AML-193 (cell line): ENCODE measurements at regions not wholly inside any gene's neighbourhood (a gene's known extent, or its start where the extent isn't known, plus 50 kb on each side); places are given as distances from the start of the nearest gene placed in this dataset.
"Not testable (repeated sequence)": the region's sequence is repeated elsewhere in the genome, so short reads cannot be mapped to it uniquely, and the experiment has no call there.

Experiments used
- DNase-seq, 2 experiments: peaks; one replicate each; lab custom pipeline; 2025; lab: John Stamatoyannopoulos, UW

DNA sequence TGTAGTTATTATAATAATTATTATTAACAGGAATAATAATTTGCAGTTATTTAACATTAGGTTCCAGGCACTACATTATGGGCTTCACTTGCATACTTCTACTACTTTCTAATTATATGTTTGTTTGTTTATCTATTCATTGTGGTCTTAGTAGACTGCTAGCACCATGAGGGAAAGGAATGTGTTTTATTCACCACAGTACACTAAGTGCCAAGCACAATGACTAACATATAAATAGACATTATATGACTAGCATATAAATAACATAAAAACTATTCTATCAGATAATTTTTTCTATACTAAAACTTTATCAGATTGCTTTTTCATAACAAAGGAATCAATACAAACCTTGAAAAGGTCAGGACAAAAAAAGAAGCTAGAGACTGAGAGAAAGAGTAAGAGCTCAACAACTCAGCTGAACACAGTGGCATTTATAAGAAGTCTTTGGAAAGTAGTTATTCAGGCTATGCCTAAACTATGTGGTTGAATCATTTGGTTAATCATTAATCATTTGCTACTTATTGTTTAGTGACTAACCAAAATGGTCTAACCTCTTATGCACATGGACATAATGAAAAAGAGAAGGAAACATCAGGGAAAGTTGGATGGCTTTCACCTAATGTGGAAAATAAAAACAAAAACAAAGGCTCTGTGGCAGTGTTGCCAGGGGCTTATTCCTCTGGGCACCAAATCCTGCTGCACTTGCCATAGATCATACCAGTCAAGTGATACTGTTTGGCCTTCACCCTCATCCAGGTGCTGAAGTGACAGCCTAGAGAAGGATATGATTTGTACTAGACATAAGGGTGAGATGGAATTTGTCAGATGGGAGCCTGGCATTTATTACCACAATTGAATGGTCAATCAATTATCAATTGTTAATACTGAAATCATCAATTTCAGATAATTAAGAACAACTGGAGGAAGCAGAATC lies 174.9 kb downstream of the ETAA1 start:
- DNase-seq, result no peak

DNA sequence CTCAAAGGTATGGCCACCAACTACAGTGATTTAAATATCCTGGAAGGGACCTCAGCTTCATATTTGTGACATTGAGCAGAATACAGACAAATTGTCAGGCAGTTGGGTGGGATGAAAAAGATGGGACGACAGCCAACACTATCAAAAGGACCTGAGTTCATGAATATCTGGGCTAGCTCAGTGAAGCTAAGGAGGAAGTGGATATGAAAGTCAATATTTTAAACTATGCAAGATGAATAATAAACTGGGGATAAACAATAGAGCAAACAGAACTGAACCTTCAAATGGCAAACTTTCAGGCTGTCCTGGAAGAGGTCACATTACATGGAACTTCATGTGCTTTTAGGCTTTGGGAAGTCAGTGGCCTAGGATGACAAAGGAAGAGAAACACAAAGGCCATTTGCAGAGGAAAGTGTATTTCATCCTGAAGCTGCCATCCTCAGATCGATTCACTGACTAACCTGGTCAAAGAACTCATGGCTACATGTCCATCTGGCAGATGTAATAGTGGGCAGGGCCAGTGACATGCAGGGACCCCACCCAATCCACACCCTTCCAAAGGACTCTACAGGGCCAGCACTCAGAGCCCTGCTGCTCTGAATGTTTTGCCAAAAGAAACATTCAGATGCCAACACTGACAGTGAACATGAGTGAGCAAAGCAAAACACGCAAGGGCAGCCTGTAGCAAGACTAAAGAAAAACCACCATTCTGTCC lies 175.7 kb downstream of the ETAA1 start:
- DNase-seq, result no peak

DNA sequence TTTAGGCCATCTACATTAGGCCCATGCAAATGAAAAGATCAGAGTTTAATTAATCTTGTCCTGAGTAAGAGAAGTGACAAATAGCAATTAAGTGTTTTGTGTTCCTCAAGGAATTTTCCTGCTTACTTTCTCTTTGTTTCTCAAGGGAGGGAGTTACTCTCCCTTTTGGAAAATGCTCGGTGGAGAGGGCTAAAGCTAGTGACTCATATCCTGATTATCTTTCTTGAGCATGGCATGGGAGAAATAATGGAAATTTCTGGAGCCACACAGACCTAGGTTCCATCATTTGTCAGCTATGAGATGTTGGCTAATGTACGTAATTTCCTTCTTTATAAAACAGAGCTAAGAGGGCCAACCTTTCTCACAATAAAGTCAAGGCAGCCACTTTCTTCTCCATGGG lies 177.1 kb downstream of the ETAA1 start:
- no peak for DNase-seq

DNA sequence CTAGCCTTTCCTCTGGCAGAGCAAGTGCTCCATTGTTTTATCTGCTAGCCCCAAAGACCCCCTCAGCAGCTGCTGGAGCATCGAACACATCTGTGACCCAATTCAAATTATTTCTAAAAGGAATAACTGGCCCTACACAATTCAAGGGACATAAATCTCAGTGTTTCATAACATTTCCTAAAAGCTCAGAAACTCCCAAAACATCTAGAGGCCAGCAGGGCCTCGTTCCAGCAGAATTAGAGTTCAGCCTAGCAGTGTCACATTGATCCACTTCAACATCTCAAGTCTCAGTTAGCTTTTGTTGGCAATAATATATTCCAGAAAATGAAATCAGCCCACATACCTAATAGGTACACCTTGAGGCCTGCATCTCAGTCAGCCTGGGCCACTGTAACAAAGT lies 179.1 kb downstream of the ETAA1 start:
- DNase-seq, result no peak

GRCh38 chr2:67576991-67577390 lies 179.9 kb downstream of the ETAA1 start:
- DNase-seq, result no peak

DNA sequence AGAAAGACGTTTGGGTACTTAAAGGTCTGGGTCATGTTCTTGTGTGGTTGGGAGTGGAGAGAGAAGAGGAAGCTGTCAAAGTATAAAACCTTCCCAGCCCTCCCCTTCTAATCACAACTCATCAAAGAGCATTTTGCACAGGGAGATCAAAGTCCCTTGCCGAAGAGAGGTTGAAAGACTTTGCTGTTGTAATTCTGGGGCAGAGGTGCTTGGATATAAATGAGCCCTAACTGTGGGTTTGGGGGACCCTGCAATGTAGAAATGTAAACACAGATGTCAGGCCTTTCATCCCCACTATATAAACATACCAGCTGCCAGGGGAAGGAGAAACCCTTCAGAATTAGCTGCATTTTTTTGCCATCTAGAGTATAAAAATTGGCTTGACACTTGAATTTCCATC lies 182.1 kb downstream of the ETAA1 start:
- no peak for DNase-seq

DNA sequence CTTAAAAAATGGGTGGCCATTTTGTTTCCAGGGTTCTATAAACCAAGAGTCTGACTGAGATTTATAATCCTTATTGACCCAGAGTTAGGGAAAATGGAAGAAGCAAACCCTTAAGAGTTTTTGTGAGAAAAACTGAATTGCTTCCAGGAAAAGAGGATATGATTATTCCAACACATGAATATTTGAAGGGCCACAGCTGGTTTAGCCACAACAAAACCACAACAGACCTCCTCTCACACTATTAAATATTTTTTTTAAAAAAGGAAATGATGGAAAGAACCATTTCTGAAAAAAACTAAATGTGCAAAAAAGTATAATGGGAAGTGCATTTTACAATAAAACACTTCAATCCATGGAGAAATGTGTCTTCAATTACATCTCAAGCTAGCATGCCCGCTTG lies 182.7 kb downstream of the ETAA1 start:
- no peak for DNase-seq

GRCh38 chr2:67581751-67582150 lies 184.6 kb downstream of the ETAA1 start:
- peak; percentile 1 to 4 for DNase-seq

DNA sequence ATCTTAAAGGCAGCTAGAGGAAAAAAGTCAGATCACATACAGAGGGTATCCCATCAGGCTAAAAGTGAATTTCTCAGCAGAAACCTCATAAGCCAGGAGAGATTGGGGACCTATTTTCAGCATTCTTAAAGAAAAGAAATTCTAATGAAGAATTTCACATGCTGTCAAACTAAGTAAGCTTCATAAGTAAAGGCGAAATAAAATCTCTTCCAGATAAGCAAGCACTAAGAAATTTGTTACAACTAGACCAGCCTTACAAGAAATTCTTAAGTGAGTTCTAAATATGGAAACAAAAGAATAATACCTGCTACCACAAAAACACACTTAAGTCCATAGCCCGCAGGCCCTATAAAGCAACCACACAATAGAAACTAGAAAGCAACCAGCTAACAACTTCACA lies 186.1 kb downstream of the ETAA1 start:
- no peak for DNase-seq

DNA sequence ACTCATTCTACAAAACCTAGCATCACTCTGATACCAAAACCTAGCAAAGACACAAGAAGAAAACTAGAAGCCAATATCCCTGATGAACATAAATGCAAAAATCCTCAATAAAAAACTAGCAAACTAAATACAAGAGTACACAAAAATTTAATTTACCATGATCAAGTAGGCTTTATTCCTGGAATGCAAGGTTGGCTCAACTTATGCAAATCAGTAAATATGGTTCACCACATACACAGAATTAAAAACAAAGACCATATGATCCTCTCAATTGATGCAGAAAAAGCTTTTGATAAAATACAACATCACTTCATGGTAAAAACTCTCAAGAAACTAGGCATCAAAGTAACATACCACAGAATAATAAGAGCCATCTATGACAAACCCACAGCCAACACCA lies 188.3 kb downstream of the ETAA1 start:
- DNase-seq, result no peak

DNA sequence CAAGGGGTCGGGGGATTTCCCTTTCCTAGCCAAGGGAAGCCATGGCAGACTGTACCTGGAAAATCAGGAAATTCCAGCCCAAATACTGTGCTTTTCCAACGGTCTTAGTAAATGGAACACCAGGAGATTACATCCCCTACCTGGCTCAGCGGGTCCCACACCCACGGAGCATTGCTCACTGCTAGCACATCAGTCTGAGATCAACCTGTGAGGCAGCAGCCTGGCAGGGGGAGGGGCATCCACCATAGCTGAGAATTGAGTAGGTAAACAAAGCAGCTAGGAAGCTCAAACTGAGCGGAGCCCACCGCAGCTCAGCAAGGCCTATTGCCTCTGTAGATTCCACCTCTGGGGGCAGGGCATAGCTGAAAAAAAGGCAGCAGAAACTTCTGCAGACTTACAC lies 192.0 kb downstream of the ETAA1 start:
- not testable (repeated sequence) for DNase-seq

- DNase-seq, result not testable (repeated sequence)
Measured at GRCh38 chr2:67594522-67594921, 197.4 kb downstream of the ETAA1 start.

DNA sequence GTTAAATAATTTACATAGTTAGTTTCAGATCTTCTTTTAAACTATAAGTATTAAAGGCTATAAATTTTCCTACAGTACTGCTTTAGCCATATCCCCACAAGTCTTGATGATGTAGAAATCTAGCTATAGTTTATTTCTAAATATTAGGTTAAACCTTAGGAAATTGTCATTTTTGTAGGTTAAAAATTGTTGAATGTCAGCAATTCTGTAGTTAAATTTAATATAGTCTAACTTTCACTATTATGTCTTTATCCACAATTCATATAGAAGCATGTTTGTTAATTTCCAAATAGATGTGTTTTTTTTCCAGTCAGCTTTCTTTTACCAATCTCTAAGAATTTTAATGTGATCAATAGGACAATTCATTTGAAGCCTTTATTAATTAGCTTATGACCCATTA lies 199.7 kb downstream of the ETAA1 start:
- DNase-seq, result no peak

DNA sequence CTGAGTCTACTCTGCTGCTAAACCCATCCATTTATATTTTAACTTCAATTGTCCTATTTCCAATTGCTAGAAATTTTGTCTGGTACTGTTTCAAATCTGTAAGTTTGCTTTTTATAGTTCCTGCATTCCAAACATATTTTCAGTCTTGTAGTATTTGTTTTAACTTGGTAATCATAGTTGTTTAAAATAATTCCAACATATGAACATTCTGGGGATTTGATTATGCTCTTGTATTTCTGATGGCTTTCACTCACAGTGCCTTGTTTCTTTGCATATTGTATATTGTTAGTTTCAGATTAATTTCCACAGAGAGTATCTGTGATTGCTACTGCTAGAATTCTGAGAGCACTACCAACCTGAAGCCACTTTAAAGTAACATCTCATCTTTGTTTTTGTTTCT lies 202.4 kb downstream of the ETAA1 start:
- DNase-seq, result no peak

GRCh38 chr2:67600222-67600871 lies 203.2 kb downstream of the ETAA1 start:
- DNase-seq, result no peak

DNA sequence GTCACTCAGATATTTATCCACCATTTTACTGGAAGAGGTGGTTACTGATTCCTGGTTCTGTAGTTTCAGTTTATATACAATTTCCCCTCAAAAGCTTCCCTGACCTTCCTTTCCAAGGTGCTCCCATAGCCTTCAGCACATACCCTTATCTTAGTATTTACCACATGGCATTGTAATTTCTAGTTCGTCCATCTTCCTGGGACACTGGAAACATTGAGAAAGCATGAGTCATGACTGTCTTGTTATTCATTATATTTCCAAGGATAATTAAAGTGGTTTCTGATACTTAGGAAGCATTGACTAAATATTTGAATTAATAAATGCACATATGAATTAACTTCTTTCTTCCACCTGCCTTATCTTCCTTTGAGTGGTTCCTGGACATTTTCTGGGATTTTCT lies 203.8 kb downstream of the ETAA1 start:
- no peak for DNase-seq

DNA sequence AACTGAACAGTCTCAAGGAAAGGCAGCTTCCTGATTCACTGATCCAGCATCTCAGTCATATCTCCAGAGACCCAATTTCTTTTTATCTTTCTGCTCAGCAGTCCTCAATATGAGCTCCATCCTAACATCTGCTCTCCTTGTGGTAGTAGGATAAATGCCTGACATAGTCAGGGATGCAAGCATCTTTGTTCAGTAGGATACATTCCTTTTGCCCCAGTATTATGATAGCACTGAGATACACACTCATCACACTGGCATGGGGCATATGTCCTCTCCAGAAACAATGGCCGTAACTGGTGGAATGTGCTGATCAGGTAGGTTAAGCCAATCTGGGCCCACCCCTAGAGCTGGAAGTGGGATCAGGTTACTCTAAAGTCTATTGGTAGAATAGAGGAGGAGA lies 207.2 kb downstream of the ETAA1 start:
- DNase-seq, result no peak

DNA sequence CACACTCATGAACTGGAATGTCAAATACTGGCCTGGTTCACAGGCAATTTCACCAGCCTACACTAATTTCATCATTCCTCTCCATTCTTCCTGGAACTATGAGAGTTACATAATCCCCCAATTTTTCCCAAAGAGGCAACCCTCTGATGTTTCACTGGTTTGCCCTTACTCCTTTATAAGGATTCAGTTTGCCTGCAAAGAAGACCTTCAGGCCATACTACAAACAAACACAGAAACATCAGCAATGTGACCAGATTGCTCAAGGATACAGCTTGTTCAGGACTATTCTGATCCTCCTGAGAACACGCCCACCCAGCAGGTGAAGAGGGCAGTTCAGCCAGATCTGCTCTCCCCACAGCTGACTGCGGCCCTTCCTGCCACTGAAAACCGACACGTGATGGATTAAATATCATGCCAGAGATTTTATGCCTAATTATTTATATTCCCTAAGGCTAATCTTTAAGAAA lies 215.5 kb downstream of the ETAA1 start:
- DNase-seq, result no peak

DNA sequence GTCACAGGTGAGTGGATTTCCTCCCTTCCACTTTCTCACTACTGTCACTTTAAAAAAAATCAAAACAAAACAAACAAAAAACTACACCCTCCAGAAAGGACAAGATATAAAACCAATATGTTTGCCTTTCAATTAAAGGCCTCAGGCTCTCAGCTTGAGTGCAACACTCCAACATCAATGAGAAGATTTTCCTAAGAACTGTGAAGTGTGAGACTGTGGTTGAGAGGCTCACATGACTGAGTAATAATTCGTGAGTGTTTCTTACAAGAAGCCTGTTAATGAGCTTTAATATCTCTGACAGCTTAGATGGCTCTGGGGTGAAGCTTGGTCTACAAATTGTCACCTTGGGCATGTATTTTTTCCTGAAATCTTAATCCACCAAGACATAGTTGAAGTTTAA lies 216.1 kb downstream of the ETAA1 start:
- no peak for DNase-seq

DNA sequence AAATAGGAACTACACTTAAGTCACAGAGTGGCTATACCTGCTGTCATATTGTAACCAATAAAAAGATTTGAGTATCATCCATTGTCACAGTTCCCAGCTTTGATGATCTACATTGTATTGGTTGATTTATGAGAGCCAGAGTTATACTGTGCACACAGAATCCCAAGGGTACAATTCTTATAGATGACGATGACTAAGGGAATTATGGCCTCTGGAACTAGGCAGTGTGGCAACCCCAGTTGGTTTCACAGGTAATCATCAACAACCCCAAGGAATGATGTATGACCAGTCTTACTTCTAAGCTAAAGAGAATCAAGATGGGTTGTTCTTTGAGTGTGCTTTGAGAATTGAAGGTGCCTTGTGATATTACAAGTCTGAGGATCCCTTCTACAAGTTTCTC lies 217.3 kb downstream of the ETAA1 start:
- no peak for DNase-seq

- no peak for DNase-seq
Measured at GRCh38 chr2:67616749-67617148, 219.6 kb downstream of the ETAA1 start.

DNA sequence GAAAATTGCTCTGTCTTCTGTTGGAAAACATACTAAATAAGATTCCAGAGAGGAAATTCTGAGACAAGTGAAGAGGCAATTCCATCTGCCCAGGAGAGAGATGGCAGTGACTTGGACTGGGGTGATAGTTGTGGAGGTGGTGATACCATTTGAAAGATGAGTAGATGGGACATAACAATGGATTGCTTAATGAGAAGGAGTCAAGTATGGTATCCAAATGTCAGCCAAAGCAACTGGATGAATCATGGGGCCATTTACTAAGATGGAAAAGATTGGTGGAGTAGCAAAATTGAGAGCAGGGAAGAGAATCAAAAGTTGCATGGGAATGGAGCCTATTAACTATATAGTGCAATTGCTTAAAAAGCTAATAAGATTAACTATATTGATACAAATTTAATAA lies 222.1 kb downstream of the ETAA1 start:
- no peak for DNase-seq

- DNase-seq, result not testable (repeated sequence)
Measured at GRCh38 chr2:67623741-67624140, 226.6 kb downstream of the ETAA1 start.
